ENCODE measurements at regions not wholly inside any gene's neighbourhood (a gene's known extent, or its start where the extent isn't known, plus 50 kb on each side); places are given as distances from the start of the nearest gene placed in this dataset.

- no peaks in the 10 kb centered on the region for H3K79me1 ChIP-seq (ENCODE audit: low read depth, low read length)
- H3K9ac ChIP-seq (replicated peaks in 1 of 4; ENCODE audit: extremely low read depth in 1 of 4, low read depth in 3 of 4, low read length in 3 of 4): no peak overlapping the region
- H2BK15ac ChIP-seq (ENCODE audit: low read length): no peak overlapping the region
- no peak overlapping the region for H2AK5ac ChIP-seq (ENCODE audit: low read depth, low read length)
- CTCF ChIA-PET (ENCODE audit: partially characterized antibody): no interaction called here
- no peaks in the 10 kb centered on the region for H3K9me3 ChIP-seq (ENCODE audit: insufficient read depth in 2 of 2, low read depth in 1 of 2, low read length in 1 of 2)
- H4K5ac ChIP-seq (ENCODE audit: insufficient read length, low read depth, low read length): no peak overlapping the region
- no peaks in the 10 kb centered on the region for H3K36me3 ChIP-seq (ENCODE audit: control insufficient read depth in 2 of 4, insufficient read depth in 4 of 4, low read length in 3 of 4)
- H4K20me1 ChIP-seq (replicated peaks in 1 of 2; ENCODE audit: control insufficient read depth in 1 of 2, insufficient read depth in 2 of 2, low read length in 2 of 2): no peaks in the 10 kb centered on the region
- H3K79me2 ChIP-seq (ENCODE audit: control insufficient read depth in 1 of 2, insufficient read depth in 2 of 2, low read length in 2 of 2): no peaks in the 10 kb centered on the region
- no peak overlapping the region for H2BK5ac ChIP-seq (ENCODE audit: low read depth, low read length)
- WGBS, 2 experiments (ENCODE audit: extremely low coverage in 1 of 2, insufficient coverage in 1 of 2, insufficient read length in 1 of 2, insufficient replicate concordance in 2 of 2, low coverage in 1 of 2, low lambda C conversion rate in 2 of 2, missing lambda C conversion rate in 1 of 2): 94% methylated on average over 5 of the region's 5 CpGs; no CpG with 5 or more reads in 1 of the 2 experiments
- H3K23ac ChIP-seq (ENCODE audit: insufficient read length): no peak overlapping the region
- TF ChIP-seq RNF2 (IDR thresholded peaks at IDR 0.05; ENCODE audit: borderline replicate concordance, low read depth, low read length, missing control alignments, poor library complexity, severe bottlenecking) (no peak), RXRA (IDR thresholded peaks at IDR 0.05; ENCODE audit: insufficient read depth, low read depth, low read length) (no peak), POU5F1 (IDR thresholded peaks at IDR 0.05; ENCODE audit: low read depth, low read length) (no peak)
- FAIRE-seq (no peak), DNase-seq (ENCODE audit: low read depth in 1 of 2, low spot score in 2 of 2) (no peak)
- H4K8ac ChIP-seq (ENCODE audit: extremely low read depth, insufficient read depth, low read length): no peak overlapping the region
- H3K18ac ChIP-seq (ENCODE audit: extremely low read depth, low read length): no peak overlapping the region
- no peaks in the 10 kb centered on the region for H3K4me1 ChIP-seq (replicated peaks in 1 of 4; ENCODE audit: control insufficient read depth in 3 of 4, insufficient read depth in 4 of 4, low read length in 3 of 4)
- no peak overlapping the region for H2BK20ac ChIP-seq (ENCODE audit: low read length)
- no peak overlapping the region for H3K4me2 ChIP-seq (ENCODE audit: insufficient read depth in 1 of 2, low read depth in 2 of 2, low read length in 2 of 2)
- no peak overlapping the region for H3K14ac ChIP-seq (ENCODE audit: insufficient read length)
- no peak overlapping the region for H3K4ac ChIP-seq (replicated peaks; ENCODE audit: insufficient read length, low read depth, low read length)
- H3K56ac ChIP-seq (replicated peaks; ENCODE audit: insufficient read length, low read depth, low read length): no peak overlapping the region
- H4K91ac ChIP-seq (replicated peaks; ENCODE audit: insufficient read length, low read length): no peak overlapping the region
- H3K4me3 ChIP-seq (ENCODE audit: extremely low read depth in 1 of 4, insufficient read depth in 2 of 4, low read depth in 3 of 4, low read length in 4 of 4): no peak overlapping the region
- no peak overlapping the region for H2BK12ac ChIP-seq (ENCODE audit: low read depth, low read length)
- no peak overlapping the region for H2AFZ ChIP-seq (ENCODE audit: low read length)
- no peak overlapping the region for H3K27ac ChIP-seq (ENCODE audit: low read depth, low read length)
- H3K23me2 ChIP-seq (ENCODE audit: low read depth, low read length): no peaks in the 10 kb centered on the region
- POLR2A ChIA-PET (ENCODE audit: partially characterized antibody): no interaction called here
- H2BK120ac ChIP-seq (replicated peaks; ENCODE audit: low read depth, low read length): no peak overlapping the region
- H3K27me3 ChIP-seq (replicated peaks in 1 of 4; ENCODE audit: control insufficient read depth in 3 of 4, extremely low read depth in 1 of 4, insufficient read depth in 3 of 4, low read length in 3 of 4): no peaks in the 10 kb centered on the region
These were observed 156.5 kb upstream of the LRATD1 start for GRCh38 chr2:14475994-14476393.

Measured in H1 (cell line).